Spleen (tissue), 11 donors: ENCODE measurements at regions not wholly inside any gene's neighbourhood (a gene's known extent, or its start where the extent isn't known, plus 50 kb on each side); places are given as distances from the start of the nearest gene placed in this dataset.

Source experiments
- DNase-seq: peaks from one replicate; pipeline ENCODE4 v3.0.0-alpha.2; 2020
- H3K27ac ChIP-seq, 8 donors: fragments of 200-600 bp; sonication (generic) in 7 of 8; 1 replicate in 4 of 8; 2 replicates in 4 of 8; pipeline versions ENCODE4 v1.5.0 to v1.8.0; 2016 to 2021; ENCODE audit warnings: inconsistent platforms in 4 of 8, mild to moderate bottlenecking in 4 of 8, moderate library complexity in 1 of 8
- H3K27me3 ChIP-seq, 7 donors: fragments of 200-600 bp; sonication (generic) in 6 of 7; replicated peaks in 1 of 7; 1 replicate in 4 of 7; 2 replicates in 3 of 7; pipeline versions ENCODE4 v1.5.0 to v1.8.0; 2016 to 2021; ENCODE audit warnings: inconsistent platforms in 3 of 7, mild to moderate bottlenecking in 1 of 7
- H3K36me3 ChIP-seq, 6 donors: fragments of 200-600 bp; sonication (generic) in 5 of 6; 1 replicate in 4 of 6; 2 replicates in 2 of 6; pipeline versions ENCODE4 v1.5.0 to v1.8.0; 2016 to 2021; ENCODE audit warnings: inconsistent platforms in 2 of 6
- H3K4me1 ChIP-seq, 6 donors: fragments of 200-600 bp; sonication (generic) in 5 of 6; 1 replicate in 3 of 6; 2 replicates in 3 of 6; pipeline versions ENCODE4 v1.5.0 to v1.8.0; 2016 to 2021; ENCODE audit warnings: inconsistent platforms in 3 of 6
- H3K4me3 ChIP-seq, 8 donors: fragments of 200-600 bp; sonication (generic) in 7 of 8; 1 replicate in 4 of 8; 2 replicates in 4 of 8; pipeline versions ENCODE4 v1.5.0 to v1.8.0; 2016 to 2021; ENCODE audit warnings: inconsistent platforms in 4 of 8, mild to moderate bottlenecking in 4 of 8, moderate library complexity in 2 of 8
- H3K9me3 ChIP-seq, 8 donors: fragments of 200-600 bp; sonication (generic) in 7 of 8; 1 replicate in 4 of 8; 2 replicates in 4 of 8; pipeline versions ENCODE4 v1.5.0 to v1.8.0; 2016 to 2021; ENCODE audit warnings: inconsistent platforms in 4 of 8
- CTCF ChIP-seq, 11 experiments: fragments of 200-600 bp in 7 of 11; fragments of 450-650 bp in 4 of 11; sonication (generic) in 4 of 11; IDR thresholded peaks in 8 of 11; conservative IDR thresholded peaks in 3 of 11; 1 replicate in 7 of 11; 2 replicates in 4 of 11; pipeline versions ENCODE4 v1.4.0 to v1.8.0; 2016 to 2021; ENCODE audit warnings: antibody characterized with exemption in 11 of 11, inconsistent platforms in 4 of 11, mild to moderate bottlenecking in 1 of 11
- POLR2A ChIP-seq, 3 donors: fragments of 450-650 bp; IDR thresholded peaks; one replicate each; pipeline ENCODE4 v1.5.1; 2017; ENCODE audit warnings: antibody characterized with exemption in 3 of 3, mild to moderate bottlenecking in 1 of 3
- POLR2AphosphoS5 ChIP-seq, 3 donors: sonication (generic); formaldehyde crosslinking; IDR thresholded peaks; one replicate each; pipeline ENCODE4 v1.5.1; 2017; ENCODE audit warnings: antibody characterized with exemption in 3 of 3
- WGBS, 5 donors: extraction: QIAGEN DNeasy Blood & Tissue Kit in 3 of 5; methylation state at CpG; one replicate each; pipeline versions ENCODE4 v1.1.5 to v1.1.7; 2013 to 2018; 5-methylcytosine and 5-hydroxymethylcytosine counted together
- intact Hi-C: fragments of 100-400 bp; cut with DNase I; formaldehyde crosslinking; loops from one replicate; pipeline ENCODE4 v1.15.0; 2023; ENCODE audit warnings: low total_unique reads
- donor health status: healthy with polysubstance abuse.
- donor health status: DM: no; HTN: no; CAD: no; lungs with moderate emphysema.
- donor health status: DM: no; HTN: no; CAD: no.
- donor health status: Bipolar disorder and iron deficiency.
- donor health status: healthy.
- donor health status: DM: no; HTN: no; CAD: no.
- donor health status: DM: yes; HTN: yes; CAD: no.

GRCh38 chr10:28095791-28096378, 97.0 kb upstream of the ODAD2 start:
- no peaks in the 10 kb centered on the region for H3K36me3 ChIP-seq
- no peak overlapping the region for H3K27ac ChIP-seq
- no peaks in the 10 kb centered on the region for H3K4me1 ChIP-seq
- no peaks in the 10 kb centered on the region for H3K27me3 ChIP-seq
- no peaks in the 10 kb centered on the region for H3K9me3 ChIP-seq
- intact Hi-C loops = no loop called here
- TF ChIP-seq POLR2AphosphoS5 (IDR thresholded peaks at IDR 0.05) = no peak
- TF ChIP-seq POLR2A (IDR thresholded peaks at IDR 0.05) = no peak
- TF ChIP-seq CTCF (IDR thresholded peaks at IDR 0.05 in 8 of 11, conservative IDR thresholded peaks at IDR 0.05 in 3 of 11) = no peak
- no peak for DNase-seq
- WGBS, 5 donors = 81 to 90% (median 87%) methylated on average over 5 of the region's 5 CpGs
- H3K4me3 ChIP-seq = no peak overlapping the region

GRCh38 chr10:28094121-28094520, 95.2 kb upstream of the ODAD2 start:
- no peaks in the 10 kb centered on the region for H3K27me3 ChIP-seq
- DNase-seq = no peak
- H3K4me1 ChIP-seq = no peaks in the 10 kb centered on the region
- WGBS, 5 donors = 90 to 94% (median 93%) methylated on average over 8 of the region's 8 CpGs
- no peak for TF ChIP-seq POLR2AphosphoS5 (IDR thresholded peaks at IDR 0.05)
- TF ChIP-seq POLR2A (IDR thresholded peaks at IDR 0.05) = no peak
- TF ChIP-seq CTCF (IDR thresholded peaks at IDR 0.05 in 8 of 11, conservative IDR thresholded peaks at IDR 0.05 in 3 of 11) = no peak
- H3K27ac ChIP-seq = no peak overlapping the region
- intact Hi-C loops = no loop called here
- no peaks in the 10 kb centered on the region for H3K9me3 ChIP-seq
- peaks cover 0 to 4% (median 0%) of the 10 kb centered on the region in 6 donors for H3K36me3 ChIP-seq
- no peak overlapping the region for H3K4me3 ChIP-seq

GRCh38 chr10:28091913-28092312, 93.0 kb upstream of the ODAD2 start:
- no peaks in the 10 kb centered on the region for H3K4me1 ChIP-seq
- intact Hi-C loops = no loop called here
- H3K27ac ChIP-seq = no peak overlapping the region
- no peaks in the 10 kb centered on the region for H3K9me3 ChIP-seq
- 86 to 92% (median 90%) methylated on average over 2 of the region's 2 CpGs for WGBS, 5 donors
- DNase-seq = no peak
- no peak overlapping the region for H3K4me3 ChIP-seq
- TF ChIP-seq POLR2A (IDR thresholded peaks at IDR 0.05) (no peak), POLR2AphosphoS5 (IDR thresholded peaks at IDR 0.05) (no peak), CTCF (IDR thresholded peaks at IDR 0.05 in 8 of 11, conservative IDR thresholded peaks at IDR 0.05 in 3 of 11) (no peak)
- no peaks in the 10 kb centered on the region for H3K27me3 ChIP-seq
- H3K36me3 ChIP-seq = peaks cover 0 to 21% (median 0%) of the 10 kb centered on the region in 6 donors

GRCh38 chr10:28090506-28090905, 91.6 kb upstream of the ODAD2 start:
- no peaks in the 10 kb centered on the region for H3K4me1 ChIP-seq
- no peak overlapping the region for H3K27ac ChIP-seq
- H3K36me3 ChIP-seq = peaks cover 0 to 35% (median 0%) of the 10 kb centered on the region in 6 donors
- H3K4me3 ChIP-seq = no peak overlapping the region
- WGBS, 5 donors = 74 to 96% (median 90%) methylated on average over 4 of the region's 4 CpGs
- TF ChIP-seq POLR2A (IDR thresholded peaks at IDR 0.05) (no peak), CTCF (IDR thresholded peaks at IDR 0.05 in 8 of 11, conservative IDR thresholded peaks at IDR 0.05 in 3 of 11) (no peak), POLR2AphosphoS5 (IDR thresholded peaks at IDR 0.05) (no peak)
- intact Hi-C loops = no loop called here
- H3K27me3 ChIP-seq = no peaks in the 10 kb centered on the region
- DNase-seq = no peak
- peaks cover 0 to 7% (median 0%) of the 10 kb centered on the region in 8 donors for H3K9me3 ChIP-seq
